HG03432 (cell line): ENCODE measurements at regions not wholly inside any gene's neighbourhood (a gene's known extent, or its start where the extent isn't known, plus 50 kb on each side); places are given as distances from the start of the nearest gene placed in this dataset.

Source experiments
- ATAC-seq: cut with Tn5 transposase; IDR thresholded peaks from one replicate; pipeline ENCODE4 v1.9.1; 2021; ENCODE audit warnings: mild to moderate bottlenecking, moderate library complexity; ENCODE audit not compliant: unreplicated experiment

GRCh38 chr18:39871961-39872360 lies 2083.1 kb upstream of the PIK3C3 start:
- ATAC-seq = no peak

GRCh38 chr18:39870591-39870990 lies 2084.4 kb upstream of the PIK3C3 start:
- no peak for ATAC-seq

GRCh38 chr18:39863916-39864315 lies 2091.1 kb upstream of the PIK3C3 start:
- no peak for ATAC-seq

- ATAC-seq = no peak
Observed at GRCh38 chr18:39862341-39862740, 2092.7 kb upstream of the PIK3C3 start.

GRCh38 chr18:39854291-39854690 lies 2100.7 kb upstream of the PIK3C3 start:
- no peak for ATAC-seq

GRCh38 chr18:39846265-39846664 lies 2108.8 kb upstream of the PIK3C3 start:
- ATAC-seq = no peak

GRCh38 chr18:39845631-39846030 lies 2109.4 kb upstream of the PIK3C3 start:
- ATAC-seq = no peak

- ATAC-seq = no peak
Observed at GRCh38 chr18:39845106-39845505, 2109.9 kb upstream of the PIK3C3 start.

- no peak for ATAC-seq
Observed at GRCh38 chr18:39843546-39843945, 2111.5 kb upstream of the PIK3C3 start.

- no peak for ATAC-seq
Observed at GRCh38 chr18:39842366-39842914, 2112.6 kb upstream of the PIK3C3 start.

GRCh38 chr18:39841482-39842365 lies 2113.3 kb upstream of the PIK3C3 start:
- ATAC-seq = no peak

GRCh38 chr18:39840856-39841481 lies 2114.1 kb upstream of the PIK3C3 start:
- ATAC-seq = no peak

GRCh38 chr18:39840406-39840805 lies 2114.6 kb upstream of the PIK3C3 start:
- no peak for ATAC-seq

GRCh38 chr18:39839782-39840181 lies 2115.3 kb upstream of the PIK3C3 start:
- no peak for ATAC-seq

GRCh38 chr18:39838831-39839230 lies 2116.2 kb upstream of the PIK3C3 start:
- ATAC-seq = no peak

- ATAC-seq = no peak
Observed at GRCh38 chr18:39835303-39836030, 2119.6 kb upstream of the PIK3C3 start.

GRCh38 chr18:39834636-39835035 lies 2120.4 kb upstream of the PIK3C3 start:
- ATAC-seq = no peak

GRCh38 chr18:39825485-39826150 lies 2129.4 kb upstream of the PIK3C3 start:
- no peak for ATAC-seq

GRCh38 chr18:39806525-39806924 lies 2148.5 kb upstream of the PIK3C3 start:
- ATAC-seq = no peak

GRCh38 chr18:39805218-39805617 lies 2149.8 kb upstream of the PIK3C3 start:
- no peak for ATAC-seq
